Neural cell (in vitro differentiated cells): ENCODE measurements at regions not wholly inside any gene's neighbourhood (a gene's known extent, or its start where the extent isn't known, plus 50 kb on each side); places are given as distances from the start of the nearest gene placed in this dataset.

Experiments used
- H2AFZ ChIP-seq: fragments of 200-600, 300-800 bp; sonication (generic), shearing (Covaris generic); 2 replicates; pipeline ENCODE4 v1.6.0; 2014; ENCODE audit warnings: low read depth, mild to moderate bottlenecking, antibody characterized with exemption, low read length, moderate library complexity
- H3F3A ChIP-seq: fragments of 200-600 bp; shearing (Covaris generic); 2 replicates; pipeline ENCODE4 v1.6.1; 2016; ENCODE audit warnings: mild to moderate bottlenecking, moderate library complexity, mixed read lengths, antibody characterized with exemption, low read length; ENCODE audit not compliant: insufficient read depth, poor library complexity, severe bottlenecking
- H3K27ac ChIP-seq: fragments of 200-600, 300-800 bp; sonication (generic), shearing (Covaris generic); 2 replicates; pipeline ENCODE4 v1.5.1; 2014; ENCODE audit warnings: mild to moderate bottlenecking, low read length, moderate library complexity
- H3K27me3 ChIP-seq: fragments of 300-800, 200-600 bp; sonication (generic), shearing (Covaris generic); 2 replicates; pipeline ENCODE4 v1.6.0; 2014; ENCODE audit warnings: mild to moderate bottlenecking, low read depth, low read length, moderate library complexity; ENCODE audit not compliant: insufficient read depth
- H3K36me3 ChIP-seq: fragments of 300-800, 200-600 bp; sonication (generic), shearing (Covaris generic); 2 replicates; pipeline ENCODE4 v1.5.1; 2014; ENCODE audit warnings: mild to moderate bottlenecking, antibody characterized with exemption, low read length, moderate library complexity; ENCODE audit not compliant: insufficient read depth
- H3K4me2 ChIP-seq: fragments of 300-800, 200-600 bp; sonication (generic), shearing (Covaris generic); 2 replicates; pipeline ENCODE4 v1.6.0; 2014; ENCODE audit warnings: mild to moderate bottlenecking, low read length
- H3K4me3 ChIP-seq: fragments of 300-800, 200-600 bp; sonication (generic), shearing (Covaris generic); 2 replicates; pipeline ENCODE4 v1.5.1; 2014; ENCODE audit warnings: mild to moderate bottlenecking, low read length, moderate library complexity
- H3K79me2 ChIP-seq: fragments of 200-600 bp; shearing (Covaris generic); replicated peaks from 2 replicates; pipeline ENCODE4 v1.6.0; 2014; ENCODE audit warnings: mild to moderate bottlenecking, low read length, moderate library complexity; ENCODE audit not compliant: insufficient read depth
- H3K9ac ChIP-seq: fragments of 300-800, 200-600 bp; sonication (generic), shearing (Covaris generic); 2 replicates; pipeline ENCODE4 v1.6.1; 2016; ENCODE audit warnings: mild to moderate bottlenecking, low read length, mixed read lengths
- H3K9me2 ChIP-seq: fragments of 200-600 bp; shearing (Covaris generic); 2 replicates; pipeline ENCODE4 v1.6.1; 2016; ENCODE audit warnings: mild to moderate bottlenecking, low read length, mixed read lengths; ENCODE audit not compliant: insufficient read depth
- H3K9me3 ChIP-seq: fragments of 200-600, 300-800 bp; sonication (generic), shearing (Covaris generic); 2 replicates; pipeline ENCODE4 v1.6.1; 2016; ENCODE audit warnings: mild to moderate bottlenecking, mixed run types, low read length, moderate library complexity, mixed read lengths
- H4K20me1 ChIP-seq: fragments of 200-600 bp; shearing (Covaris generic); 2 replicates; pipeline ENCODE4 v1.6.1; 2016; ENCODE audit warnings: mild to moderate bottlenecking, mixed run types; ENCODE audit not compliant: insufficient read depth
- CTCF ChIP-seq: fragments of 450-650 bp; IDR thresholded peaks from 2 replicates; pipeline ENCODE4 v1.5.1; 2014; ENCODE audit warnings: antibody characterized with exemption, mild to moderate bottlenecking, moderate library complexity; ENCODE audit not compliant: poor library complexity, severe bottlenecking
- EP300 ChIP-seq: fragments of 450-650 bp; conservative IDR thresholded peaks from 2 replicates; pipeline ENCODE4 v1.6.1; 2014; ENCODE audit warnings: antibody characterized with exemption, mild to moderate bottlenecking, moderate library complexity; ENCODE audit not compliant: poor library complexity, severe bottlenecking
- EZH2 ChIP-seq: fragments of 200-600, 300-800 bp; shearing (Covaris generic), sonication (generic); IDR thresholded peaks from 2 replicates; pipeline ENCODE4 v1.6.1; 2014; ENCODE audit warnings: antibody characterized with exemption, low read length, borderline replicate concordance, mild to moderate bottlenecking; ENCODE audit not compliant: insufficient read depth, poor library complexity, severe bottlenecking
- MXI1 ChIP-seq: fragments of 450-650 bp; conservative IDR thresholded peaks from 2 replicates; pipeline ENCODE4 v1.6.1; 2014; ENCODE audit warnings: antibody characterized with exemption, mild to moderate bottlenecking; ENCODE audit not compliant: poor library complexity, severe bottlenecking
- POLR2AphosphoS5 ChIP-seq: IDR thresholded peaks from 2 replicates; pipeline ENCODE4 v1.6.1; 2012
- RAD21 ChIP-seq: fragments of 450-650 bp; conservative IDR thresholded peaks from 2 replicates; pipeline ENCODE4 v1.6.1; 2014; ENCODE audit warnings: antibody characterized with exemption, mild to moderate bottlenecking, moderate library complexity
- REST ChIP-seq: IDR thresholded peaks from 2 replicates; pipeline ENCODE4 v1.6.1; 2012; ENCODE audit warnings: borderline replicate concordance
- SMC3 ChIP-seq: fragments of 450-650 bp; conservative IDR thresholded peaks from 2 replicates; pipeline ENCODE4 v1.6.1; 2014; ENCODE audit warnings: antibody characterized with exemption, mild to moderate bottlenecking, moderate library complexity; ENCODE audit not compliant: poor library complexity
- TAF1 ChIP-seq: IDR thresholded peaks from 2 replicates; pipeline ENCODE4 v1.6.1; 2012; ENCODE audit warnings: low read depth

- H3K9me2 ChIP-seq, result no peaks in the 10 kb centered on the region
- H3K9me3 ChIP-seq, result no peaks in the 10 kb centered on the region
- H3K4me3 ChIP-seq, result no peak overlapping the region
- no peak overlapping the region for H3K27ac ChIP-seq
- no peaks in the 10 kb centered on the region for H3K27me3 ChIP-seq
- no peak overlapping the region for H2AFZ ChIP-seq
- H3K79me2 ChIP-seq, result no peaks in the 10 kb centered on the region
- no peak for TF ChIP-seq POLR2AphosphoS5
- TF ChIP-seq RAD21, result no peak
- no peak for TF ChIP-seq EZH2
- TF ChIP-seq MXI1, result no peak
- no peak for TF ChIP-seq TAF1
- TF ChIP-seq REST, result no peak
- TF ChIP-seq SMC3, result no peak
- TF ChIP-seq EP300, result no peak
- TF ChIP-seq CTCF, result no peak
- H3K4me2 ChIP-seq, result no peak overlapping the region
- no peaks in the 10 kb centered on the region for H4K20me1 ChIP-seq
- no peaks in the 10 kb centered on the region for H3K36me3 ChIP-seq
- H3K9ac ChIP-seq, result no peak overlapping the region
- no peaks in the 10 kb centered on the region for H3F3A ChIP-seq
Measured at GRCh38 chr13:88643233-88643632, 972.1 kb downstream of the SLITRK5 start.

GRCh38 chr13:88648598-88649373, 977.6 kb downstream of the SLITRK5 start:
- TF ChIP-seq POLR2AphosphoS5 (no peak), SMC3 (no peak), RAD21 (no peak), CTCF (no peak), EP300 (no peak), REST (no peak), TAF1 (no peak), EZH2 (no peak), MXI1 (no peak)
- H3K79me2 ChIP-seq, result no peaks in the 10 kb centered on the region
- no peak overlapping the region for H3K4me3 ChIP-seq
- no peak overlapping the region for H2AFZ ChIP-seq
- H3K9me2 ChIP-seq, result no peaks in the 10 kb centered on the region
- no peaks in the 10 kb centered on the region for H3K27me3 ChIP-seq
- no peaks in the 10 kb centered on the region for H3K9me3 ChIP-seq
- no peaks in the 10 kb centered on the region for H3K36me3 ChIP-seq
- H3K27ac ChIP-seq, result no peak overlapping the region
- H3F3A ChIP-seq, result no peaks in the 10 kb centered on the region
- no peak overlapping the region for H3K9ac ChIP-seq
- H4K20me1 ChIP-seq, result no peaks in the 10 kb centered on the region
- no peak overlapping the region for H3K4me2 ChIP-seq
